Activated CD4-positive, alpha-beta T cell treated with anti-CD3 and anti-CD28 coated beads, Interleukin-2, amount 50 U/mL, for 1 hour (primary cell): ENCODE measurements at regions not wholly inside any gene's neighbourhood (a gene's known extent, or its start where the extent isn't known, plus 50 kb on each side); places are given as distances from the start of the nearest gene placed in this dataset.
"Not testable (repeated sequence)": the region's sequence is repeated elsewhere in the genome, so short reads cannot be mapped to it uniquely, and the experiment has no call there.

ENCODE experiments used
- DNase-seq: peaks from one replicate; pipeline ENCODE4 v3.0.0-alpha.2; 2020

GRCh38 chr1:65593516-65593915, 173.0 kb downstream of the LEPR start:
- no peak for DNase-seq

- DNase-seq = no peak
These were observed 175.3 kb downstream of the LEPR start for GRCh38 chr1:65595724-65596123.

- DNase-seq = no peak
These were observed 176.3 kb downstream of the LEPR start for GRCh38 chr1:65596768-65597167.

- DNase-seq = no peak
These were observed 185.2 kb downstream of the LEPR start for GRCh38 chr1:65605621-65606020.

- DNase-seq = no peak
These were observed 186.0 kb downstream of the LEPR start for GRCh38 chr1:65606426-65606825.

GRCh38 chr1:65613884-65614283, 178.8 kb upstream of the PDE4B start:
- DNase-seq = no peak

GRCh38 chr1:65615859-65616258, 176.8 kb upstream of the PDE4B start:
- no peak for DNase-seq

- DNase-seq = not testable (repeated sequence)
These were observed 171.0 kb upstream of the PDE4B start for GRCh38 chr1:65621721-65622120.

GRCh38 chr1:65623895-65624294, 168.8 kb upstream of the PDE4B start:
- no peak for DNase-seq

- DNase-seq = no peak
These were observed 167.2 kb upstream of the PDE4B start for GRCh38 chr1:65625528-65625927.

- DNase-seq = no peak
These were observed 166.7 kb upstream of the PDE4B start for GRCh38 chr1:65626003-65626402.

GRCh38 chr1:65629788-65630187, 162.9 kb upstream of the PDE4B start:
- DNase-seq = no peak

GRCh38 chr1:65630855-65631254, 161.8 kb upstream of the PDE4B start:
- no peak for DNase-seq

- no peak for DNase-seq
These were observed 160.5 kb upstream of the PDE4B start for GRCh38 chr1:65632235-65632634.

GRCh38 chr1:65640046-65640445, 152.6 kb upstream of the PDE4B start:
- DNase-seq = no peak

GRCh38 chr1:65649185-65649584, 143.5 kb upstream of the PDE4B start:
- not testable (repeated sequence) for DNase-seq

GRCh38 chr1:65650682-65651081, 142.0 kb upstream of the PDE4B start:
- DNase-seq = no peak

- not testable (repeated sequence) for DNase-seq
These were observed 138.2 kb upstream of the PDE4B start for GRCh38 chr1:65654526-65654925.

- not testable (repeated sequence) for DNase-seq
These were observed 135.1 kb upstream of the PDE4B start for GRCh38 chr1:65657609-65658008.

- no peak for DNase-seq
These were observed 134.6 kb upstream of the PDE4B start for GRCh38 chr1:65658122-65658521.

- DNase-seq = no peak
These were observed 124.3 kb upstream of the PDE4B start for GRCh38 chr1:65668368-65668767.

- no peak for DNase-seq
These were observed 122.2 kb upstream of the PDE4B start for GRCh38 chr1:65670518-65670917.

- DNase-seq = no peak
These were observed 118.2 kb upstream of the PDE4B start for GRCh38 chr1:65674522-65674921.

- DNase-seq = no peak
These were observed 112.9 kb upstream of the PDE4B start for GRCh38 chr1:65679773-65680172.

- DNase-seq = no peak
These were observed 111.6 kb upstream of the PDE4B start for GRCh38 chr1:65681096-65681495.
